A673 (cell line): ENCODE measurements at regions not wholly inside any gene's neighbourhood (a gene's known extent, or its start where the extent isn't known, plus 50 kb on each side); places are given as distances from the start of the nearest gene placed in this dataset.

Source experiments
- BruUV-seq: library from RNA; stranded (reverse); fragments of 400-500 nt; replicated peaks from 2 replicates; lab custom pipeline; 2021; lab: Mats Ljungman, UMichigan
- CTCF ChIA-PET: fragments of 300-600 bp; sonication (Branson Sonifier 250); formaldehyde crosslinking; loops from one replicate; lab custom pipeline; 2022; ENCODE audit warnings: antibody characterized with exemption; lab: Charles Lee
- POLR2A ChIA-PET: fragments of 300-600 bp; sonication (Branson Sonifier 250); formaldehyde crosslinking; loops from one replicate; lab custom pipeline; 2022; ENCODE audit warnings: antibody characterized with exemption; ENCODE audit not compliant: low non-redundant PET; lab: Charles Lee
- DNase-seq: peaks from one replicate; pipeline ENCODE4 v3.0.0-alpha.2; 2015; ENCODE audit warnings: low spot score
- H3K27ac ChIP-seq: fragments of 200-600 bp; sonication (generic); 2 replicates; pipeline ENCODE4 v1.5.1; 2016; ENCODE audit warnings: mixed run types, low read depth, mild to moderate bottlenecking, mixed read lengths, antibody characterized with exemption, low read length; ENCODE audit not compliant: poor library complexity, severe bottlenecking
- H3K27me3 ChIP-seq: fragments of 200-600 bp; sonication (generic); replicated peaks from 2 replicates; pipeline ENCODE4 v1.6.1; 2017; ENCODE audit warnings: mixed run types, low read depth, mild to moderate bottlenecking, mixed read lengths, antibody characterized with exemption, low read length; ENCODE audit not compliant: insufficient read depth, poor library complexity
- H3K36me3 ChIP-seq: fragments of 200-600 bp; sonication (generic); 2 replicates; pipeline ENCODE4 v1.6.1; 2016; ENCODE audit warnings: mixed run types, mild to moderate bottlenecking, mixed read lengths, antibody characterized with exemption, low read length; ENCODE audit not compliant: insufficient read depth, poor library complexity, severe bottlenecking
- H3K4me1 ChIP-seq: fragments of 200-600 bp; sonication (generic); 2 replicates; pipeline ENCODE4 v1.6.1; 2017; ENCODE audit warnings: mixed run types, mild to moderate bottlenecking, mixed read lengths, antibody characterized with exemption, low read length; ENCODE audit not compliant: insufficient read depth, poor library complexity, severe bottlenecking
- H3K4me3 ChIP-seq: fragments of 200-600 bp; sonication (generic); 2 replicates; pipeline ENCODE4 v1.5.1; 2016; ENCODE audit warnings: low read depth, mixed run types, mild to moderate bottlenecking, mixed read lengths, low read length; ENCODE audit not compliant: poor library complexity, severe bottlenecking
- H3K9me3 ChIP-seq: fragments of 200-600 bp; sonication (generic); 2 replicates; pipeline ENCODE4 v1.6.1; 2016; ENCODE audit warnings: mixed run types, low read depth, mild to moderate bottlenecking, mixed read lengths, antibody characterized with exemption, low read length; ENCODE audit not compliant: poor library complexity, severe bottlenecking
- EZH2 ChIP-seq: fragments of 200-600 bp; sonication (generic); IDR thresholded peaks from 2 replicates; pipeline ENCODE4 v1.6.1; 2017; ENCODE audit warnings: borderline replicate concordance, low read depth, mild to moderate bottlenecking, mixed read lengths, antibody characterized with exemption, low read length; ENCODE audit not compliant: poor library complexity, severe bottlenecking
- intact Hi-C: fragments of 100-400 bp; cut with micrococcal nuclease; formaldehyde crosslinking; loops from one replicate; pipeline ENCODE4 v1.10.0; 2022; ENCODE audit not compliant: unreplicated experiment
- TF ChIP-seq, protein P1 (sequence below): fragments of 300-800, 200-600 bp; sonication (generic); conservative IDR thresholded peaks from 2 replicates; pipeline ENCODE4 v1.5.1; 2017; ENCODE audit warnings: low read depth, mild to moderate bottlenecking, antibody characterized with exemption, low read length, moderate library complexity, mixed read lengths

DNA sequence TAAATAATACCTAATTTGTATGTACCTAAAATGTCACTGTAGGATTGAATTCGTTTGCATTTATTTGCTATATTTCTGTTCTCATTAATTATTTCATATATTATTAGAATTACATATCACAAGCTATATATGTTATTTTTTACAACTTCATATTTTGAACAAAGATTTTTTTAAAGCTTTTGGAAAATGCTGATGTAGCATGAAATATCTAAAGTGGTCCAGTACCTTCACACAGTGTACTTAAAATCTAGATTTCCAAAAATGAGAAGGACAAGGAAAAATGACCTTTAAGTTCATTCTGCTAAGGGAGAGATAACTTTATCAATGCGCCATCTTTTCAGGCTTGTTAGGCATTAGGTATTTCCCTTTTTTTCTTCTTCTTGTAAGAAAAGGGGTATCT lies 71.8 kb downstream of the LARP7 start:
- no peak for TF ChIP-seq EZH2
- TF ChIP-seq, protein P1, sequence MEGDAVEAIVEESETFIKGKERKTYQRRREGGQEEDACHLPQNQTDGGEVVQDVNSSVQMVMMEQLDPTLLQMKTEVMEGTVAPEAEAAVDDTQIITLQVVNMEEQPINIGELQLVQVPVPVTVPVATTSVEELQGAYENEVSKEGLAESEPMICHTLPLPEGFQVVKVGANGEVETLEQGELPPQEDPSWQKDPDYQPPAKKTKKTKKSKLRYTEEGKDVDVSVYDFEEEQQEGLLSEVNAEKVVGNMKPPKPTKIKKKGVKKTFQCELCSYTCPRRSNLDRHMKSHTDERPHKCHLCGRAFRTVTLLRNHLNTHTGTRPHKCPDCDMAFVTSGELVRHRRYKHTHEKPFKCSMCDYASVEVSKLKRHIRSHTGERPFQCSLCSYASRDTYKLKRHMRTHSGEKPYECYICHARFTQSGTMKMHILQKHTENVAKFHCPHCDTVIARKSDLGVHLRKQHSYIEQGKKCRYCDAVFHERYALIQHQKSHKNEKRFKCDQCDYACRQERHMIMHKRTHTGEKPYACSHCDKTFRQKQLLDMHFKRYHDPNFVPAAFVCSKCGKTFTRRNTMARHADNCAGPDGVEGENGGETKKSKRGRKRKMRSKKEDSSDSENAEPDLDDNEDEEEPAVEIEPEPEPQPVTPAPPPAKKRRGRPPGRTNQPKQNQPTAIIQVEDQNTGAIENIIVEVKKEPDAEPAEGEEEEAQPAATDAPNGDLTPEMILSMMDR, result no peak
- Histone ChIP-seq H3K27me3 (peaks cover 22% of the 10 kb centered on the region), H3K27ac (no peak overlapping the region), H3K4me3 (no peak overlapping the region), H3K4me1 (no peaks in the 10 kb centered on the region), H3K9me3 (no peaks in the 10 kb centered on the region), H3K36me3 (no peaks in the 10 kb centered on the region)
- no peak for DNase-seq
- ChIA-PET CTCF (no interaction called here), POLR2A (no interaction called here)
- intact Hi-C loops, result no loop called here
- BruUV-seq, result no TSS peak

DNA sequence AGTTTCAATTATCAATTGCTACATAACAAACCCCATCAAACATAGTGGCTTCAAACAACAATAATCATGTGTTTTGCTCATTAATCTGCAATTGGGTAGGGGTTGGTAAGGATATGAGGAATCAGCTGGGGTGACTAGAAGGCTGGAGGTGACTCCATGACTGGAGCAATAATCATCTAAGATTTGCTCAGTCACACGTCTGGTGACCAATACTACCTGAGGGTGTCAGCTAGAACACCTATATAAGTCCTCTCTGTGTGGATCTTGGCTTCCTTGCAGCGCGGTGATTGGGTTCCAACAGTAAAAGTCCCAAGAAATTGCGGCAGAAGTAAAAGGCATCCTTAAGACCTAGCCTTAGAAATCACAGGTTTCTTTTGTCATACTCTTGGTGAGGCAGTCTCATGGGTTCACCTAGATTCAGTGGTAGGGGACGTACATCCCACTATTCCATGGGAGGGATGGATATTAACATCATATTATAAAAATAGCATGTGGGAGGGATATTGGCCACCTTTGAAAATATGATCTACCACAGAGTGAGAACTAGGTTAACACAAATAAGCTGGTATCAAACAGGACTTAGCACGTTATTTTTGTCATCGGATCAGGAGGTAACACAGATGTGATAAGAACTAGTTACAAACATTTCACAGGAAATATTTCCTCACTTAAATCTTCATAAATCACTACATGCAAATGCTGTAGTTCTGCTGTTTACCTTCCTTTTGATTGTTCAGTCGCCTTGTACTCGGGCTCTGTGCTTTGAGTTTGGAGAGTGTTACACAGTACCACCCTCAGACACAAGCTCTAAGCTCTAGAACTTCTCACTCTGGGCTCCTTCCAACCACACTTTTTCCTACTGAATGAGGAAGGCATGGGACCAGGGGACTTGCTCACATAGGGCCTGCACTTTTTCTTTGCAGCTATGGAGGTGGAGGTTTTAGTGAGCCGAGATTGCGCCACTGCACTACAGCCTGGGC lies 78.3 kb downstream of the LARP7 start:
- Histone ChIP-seq H3K36me3 (no peaks in the 10 kb centered on the region), H3K27me3 (no peaks in the 10 kb centered on the region), H3K4me3 (no peak overlapping the region), H3K27ac (no peak overlapping the region), H3K9me3 (no peaks in the 10 kb centered on the region), H3K4me1 (no peaks in the 10 kb centered on the region)
- BruUV-seq, result no TSS peak
- ChIA-PET POLR2A (no interaction called here), CTCF (no interaction called here)
- intact Hi-C loops, result no loop called here
- TF ChIP-seq, protein P1, result no peak
- TF ChIP-seq EZH2, result no peak
- no peak for DNase-seq

DNA sequence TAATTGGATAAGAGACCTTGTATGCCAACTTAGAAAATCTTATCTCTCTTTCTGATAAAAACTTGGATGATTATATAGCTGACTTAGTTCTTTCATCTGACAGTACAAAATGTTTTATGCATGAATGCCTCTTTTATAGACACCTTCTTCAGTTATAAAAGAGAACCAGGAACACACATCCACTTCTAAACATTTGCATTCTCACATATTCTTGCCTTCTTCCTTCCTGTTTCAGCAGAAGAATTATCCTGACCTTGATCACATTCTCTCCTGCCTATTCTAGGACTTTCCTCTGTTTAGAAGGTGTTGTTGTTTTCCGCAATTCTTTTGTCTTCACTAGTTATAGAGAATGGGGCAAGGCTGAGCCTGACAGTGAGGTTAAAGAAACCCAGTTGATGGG lies 80.9 kb downstream of the LARP7 start:
- Histone ChIP-seq H3K27ac (no peak overlapping the region), H3K27me3 (no peaks in the 10 kb centered on the region), H3K9me3 (no peaks in the 10 kb centered on the region), H3K36me3 (no peaks in the 10 kb centered on the region), H3K4me3 (no peak overlapping the region), H3K4me1 (no peaks in the 10 kb centered on the region)
- TF ChIP-seq, protein P1, result no peak
- no peak for TF ChIP-seq EZH2
- no TSS peak for BruUV-seq
- POLR2A ChIA-PET, result no interaction called here
- no peak for DNase-seq
- intact Hi-C loops, result no loop called here
- CTCF ChIA-PET, result no interaction called here
